Effector memory CD8-positive, alpha-beta T cell (primary cell): ENCODE measurements at regions not wholly inside any gene's neighbourhood (a gene's known extent, or its start where the extent isn't known, plus 50 kb on each side); places are given as distances from the start of the nearest gene placed in this dataset.

Source experiments
- ATAC-seq: fragments of 150-1000 bp; cut with Tn5 transposase; replicated peaks from 2 replicates; pipeline ENCODE4 v1.10.0; 2021; ENCODE audit warnings: mild to moderate bottlenecking, moderate library complexity
- DNase-seq, 3 experiments: peaks; one replicate each; pipeline ENCODE4 v3.0.0; 2021
- H3K27ac Mint-ChIP-seq, 2 donors: one replicate each; pipeline ENCODE4 v1.8.0; 2022; ENCODE audit warnings: mild to moderate bottlenecking in 2 of 2, mixed read lengths in 2 of 2, moderate library complexity in 2 of 2
- H3K27me3 Mint-ChIP-seq, 2 donors: one replicate each; pipeline ENCODE4 v1.8.0; 2022; ENCODE audit warnings: mixed read lengths in 2 of 2
- H3K36me3 Mint-ChIP-seq: one replicate; pipeline ENCODE4 v1.8.0; 2022; ENCODE audit warnings: mild to moderate bottlenecking, moderate library complexity, mixed read lengths; ENCODE audit not compliant: insufficient read depth
- H3K4me1 Mint-ChIP-seq, 2 donors: one replicate each; pipeline ENCODE4 v1.8.0; 2022; ENCODE audit warnings: low read depth in 2 of 2, mixed read lengths in 2 of 2
- H3K4me3 Mint-ChIP-seq, 2 donors: one replicate each; pipeline ENCODE4 v1.8.0; 2022; ENCODE audit warnings: mild to moderate bottlenecking in 2 of 2, mixed read lengths in 2 of 2, moderate library complexity in 2 of 2
- H3K9me3 Mint-ChIP-seq, 2 donors: one replicate each; pipeline ENCODE4 v1.8.0; 2022; ENCODE audit warnings: mixed read lengths in 2 of 2

- H3K27ac Mint-ChIP-seq = peak overlapping the region in 1 of 2 donors; percentile 28
- no peaks in the 10 kb centered on the region for H3K36me3 Mint-ChIP-seq
- peaks cover 6 to 14% of the 10 kb centered on the region in 2 donors for H3K4me1 Mint-ChIP-seq
- no peaks in the 10 kb centered on the region for H3K27me3 Mint-ChIP-seq
- DNase-seq = no peak
- ATAC-seq = no peak
- no peak overlapping the region for H3K4me3 Mint-ChIP-seq
- no peaks in the 10 kb centered on the region for H3K9me3 Mint-ChIP-seq
These were observed 170.7 kb upstream of the EEA1 start for GRCh38 chr12:93099792-93100191.

GRCh38 chr12:93100610-93101009, 171.5 kb upstream of the EEA1 start:
- Mint-ChIP-seq H3K36me3 (no peaks in the 10 kb centered on the region), H3K9me3 (no peaks in the 10 kb centered on the region), H3K4me3 (no peak overlapping the region), H3K27ac (no peak overlapping the region), H3K27me3 (no peaks in the 10 kb centered on the region), H3K4me1 (peaks cover 6 to 14% of the 10 kb centered on the region in 2 donors)
- ATAC-seq = no peak
- no peak for DNase-seq

GRCh38 chr12:93101367-93101766, 172.3 kb upstream of the EEA1 start:
- Mint-ChIP-seq H3K4me3 (no peak overlapping the region), H3K4me1 (peaks cover 6 to 14% of the 10 kb centered on the region in 2 donors), H3K27ac (no peak overlapping the region), H3K27me3 (no peaks in the 10 kb centered on the region), H3K36me3 (no peaks in the 10 kb centered on the region), H3K9me3 (no peaks in the 10 kb centered on the region)
- no peak for DNase-seq
- no peak for ATAC-seq

- no peaks in the 10 kb centered on the region for H3K9me3 Mint-ChIP-seq
- peaks cover 6 to 14% of the 10 kb centered on the region in 2 donors for H3K4me1 Mint-ChIP-seq
- DNase-seq = no peak
These were observed 173.2 kb upstream of the EEA1 start for GRCh38 chr12:93102312-93102711.

GRCh38 chr12:93102744-93103143, 173.6 kb upstream of the EEA1 start:
- DNase-seq (no peak), ATAC-seq (no peak)
- Mint-ChIP-seq H3K9me3 (no peaks in the 10 kb centered on the region), H3K27me3 (peaks cover 0 to 2% of the 10 kb centered on the region in 2 donors), H3K4me3 (no peak overlapping the region), H3K36me3 (no peaks in the 10 kb centered on the region), H3K4me1 (peaks cover 6 to 14% of the 10 kb centered on the region in 2 donors), H3K27ac (no peak overlapping the region)

More at GRCh38 chr12:93102312-93102711, 173.2 kb upstream of the EEA1 start:
- no peak overlapping the region for H3K27ac Mint-ChIP-seq
- H3K27me3 Mint-ChIP-seq = no peaks in the 10 kb centered on the region
- no peak for ATAC-seq
- no peak overlapping the region for H3K4me3 Mint-ChIP-seq
- no peaks in the 10 kb centered on the region for H3K36me3 Mint-ChIP-seq

GRCh38 chr12:93103154-93103553, 174.1 kb upstream of the EEA1 start:
- Mint-ChIP-seq H3K9me3 (no peaks in the 10 kb centered on the region), H3K27me3 (peaks cover 0 to 6% of the 10 kb centered on the region in 2 donors), H3K4me1 (peaks cover 5 to 11% of the 10 kb centered on the region in 2 donors), H3K4me3 (no peak overlapping the region), H3K36me3 (no peaks in the 10 kb centered on the region), H3K27ac (no peak overlapping the region)
- ATAC-seq = no peak
- no peak for DNase-seq

GRCh38 chr12:93104535-93104934, 175.4 kb upstream of the EEA1 start:
- no peaks in the 10 kb centered on the region for H3K9me3 Mint-ChIP-seq

GRCh38 chr12:93106910-93107309, 177.8 kb upstream of the EEA1 start:
- DNase-seq (no peak), ATAC-seq (no peak)
- no peak overlapping the region for H3K27ac Mint-ChIP-seq
- peaks cover 0 to 9% of the 10 kb centered on the region in 2 donors for H3K27me3 Mint-ChIP-seq
- no peaks in the 10 kb centered on the region for H3K9me3 Mint-ChIP-seq
- no peaks in the 10 kb centered on the region for H3K36me3 Mint-ChIP-seq
- H3K4me3 Mint-ChIP-seq = no peak overlapping the region
- no peaks in the 10 kb centered on the region for H3K4me1 Mint-ChIP-seq

More at GRCh38 chr12:93104535-93104934, 175.4 kb upstream of the EEA1 start:
- Mint-ChIP-seq H3K27me3 (peaks cover 0 to 9% of the 10 kb centered on the region in 2 donors), H3K36me3 (no peaks in the 10 kb centered on the region), H3K4me1 (no peaks in the 10 kb centered on the region), H3K4me3 (no peak overlapping the region), H3K27ac (no peak overlapping the region)
- no peak for ATAC-seq
- DNase-seq = no peak

- ATAC-seq (no peak), DNase-seq (no peak)
- H3K9me3 Mint-ChIP-seq = peaks cover 0 to 1% of the 10 kb centered on the region in 2 donors
- no peak overlapping the region for H3K4me3 Mint-ChIP-seq
- no peaks in the 10 kb centered on the region for H3K36me3 Mint-ChIP-seq
- no peaks in the 10 kb centered on the region for H3K4me1 Mint-ChIP-seq
- H3K27ac Mint-ChIP-seq = no peak overlapping the region
- peaks cover 0 to 9% of the 10 kb centered on the region in 2 donors for H3K27me3 Mint-ChIP-seq
These were observed 178.6 kb upstream of the EEA1 start for GRCh38 chr12:93107514-93108312.

- Mint-ChIP-seq H3K27ac (no peak overlapping the region), H3K27me3 (peaks cover 0 to 9% of the 10 kb centered on the region in 2 donors)
- DNase-seq = no peak
These were observed 179.9 kb upstream of the EEA1 start for GRCh38 chr12:93108985-93109384.

GRCh38 chr12:93109551-93110203, 180.6 kb upstream of the EEA1 start:
- DNase-seq = no peak
- peaks cover 0 to 1% of the 10 kb centered on the region in 2 donors for H3K9me3 Mint-ChIP-seq
- ATAC-seq = no peak
- H3K27me3 Mint-ChIP-seq = peaks cover under 1 to 9% of the 10 kb centered on the region in 2 donors
- no peak overlapping the region for H3K27ac Mint-ChIP-seq
- H3K4me3 Mint-ChIP-seq = no peak overlapping the region
- H3K4me1 Mint-ChIP-seq = no peaks in the 10 kb centered on the region
- H3K36me3 Mint-ChIP-seq = no peaks in the 10 kb centered on the region

More at GRCh38 chr12:93108985-93109384, 179.9 kb upstream of the EEA1 start:
- no peak for ATAC-seq
- Mint-ChIP-seq H3K4me1 (no peaks in the 10 kb centered on the region), H3K36me3 (no peaks in the 10 kb centered on the region), H3K4me3 (no peak overlapping the region), H3K9me3 (peaks cover 0 to 1% of the 10 kb centered on the region in 2 donors)

- no peak overlapping the region for H3K4me3 Mint-ChIP-seq
- DNase-seq (no peak), ATAC-seq (no peak)
- peaks cover 4 to 15% of the 10 kb centered on the region in 2 donors for H3K27me3 Mint-ChIP-seq
- no peaks in the 10 kb centered on the region for H3K36me3 Mint-ChIP-seq
- no peaks in the 10 kb centered on the region for H3K4me1 Mint-ChIP-seq
- H3K27ac Mint-ChIP-seq = no peak overlapping the region
- peaks cover 0 to 1% of the 10 kb centered on the region in 2 donors for H3K9me3 Mint-ChIP-seq
These were observed 182.7 kb upstream of the EEA1 start for GRCh38 chr12:93111773-93112172.

- Mint-ChIP-seq H3K4me1 (no peaks in the 10 kb centered on the region), H3K4me3 (no peak overlapping the region), H3K27ac (no peak overlapping the region), H3K27me3 (peaks cover 4 to 9% of the 10 kb centered on the region in 2 donors), H3K9me3 (peaks cover 0 to 1% of the 10 kb centered on the region in 2 donors), H3K36me3 (no peaks in the 10 kb centered on the region)
- DNase-seq (no peak), ATAC-seq (no peak)
These were observed 184.4 kb upstream of the EEA1 start for GRCh38 chr12:93113317-93114006.
